ENCODE measurements at regions not wholly inside any gene's neighbourhood (a gene's known extent, or its start where the extent isn't known, plus 50 kb on each side); places are given as distances from the start of the nearest gene placed in this dataset.

DNA sequence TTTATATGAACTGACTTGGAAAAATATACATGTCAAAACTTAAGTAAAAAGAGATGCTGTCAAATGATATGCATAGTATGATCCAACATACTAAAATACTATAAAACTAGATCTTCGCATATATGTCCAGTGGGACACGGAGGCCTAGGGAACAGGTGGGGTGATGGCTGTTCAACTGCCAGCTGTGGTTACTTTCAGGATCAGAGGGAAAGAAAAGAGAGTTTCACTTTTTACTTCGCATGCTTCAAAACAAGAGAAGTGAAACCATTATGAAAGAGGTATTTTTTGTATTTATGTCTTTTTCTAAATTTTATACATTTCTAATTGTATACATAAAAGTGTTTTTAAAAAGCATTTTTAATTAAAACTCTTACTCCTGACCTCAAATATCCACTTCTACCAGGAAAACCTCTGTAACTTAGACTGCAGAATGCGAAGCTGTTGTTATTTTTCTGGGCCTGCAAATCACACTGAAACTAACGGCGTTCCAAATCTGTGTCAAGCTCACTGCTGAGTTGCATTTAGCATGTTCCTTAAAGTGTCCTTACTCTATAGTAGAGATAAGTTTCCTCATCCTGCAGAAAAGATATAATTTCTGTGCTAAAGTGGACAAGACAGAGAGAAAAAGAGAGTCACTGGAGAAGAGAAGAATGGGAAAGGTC, 97.8 kb upstream of the SLC35G4 start:
- H3K4me3 ChIP-seq (ENCODE audit: insufficient read depth, low read length): no peak overlapping the region
- no peak overlapping the region for H2AFZ ChIP-seq (ENCODE audit: low read length)
- TF ChIP-seq, protein P1, sequence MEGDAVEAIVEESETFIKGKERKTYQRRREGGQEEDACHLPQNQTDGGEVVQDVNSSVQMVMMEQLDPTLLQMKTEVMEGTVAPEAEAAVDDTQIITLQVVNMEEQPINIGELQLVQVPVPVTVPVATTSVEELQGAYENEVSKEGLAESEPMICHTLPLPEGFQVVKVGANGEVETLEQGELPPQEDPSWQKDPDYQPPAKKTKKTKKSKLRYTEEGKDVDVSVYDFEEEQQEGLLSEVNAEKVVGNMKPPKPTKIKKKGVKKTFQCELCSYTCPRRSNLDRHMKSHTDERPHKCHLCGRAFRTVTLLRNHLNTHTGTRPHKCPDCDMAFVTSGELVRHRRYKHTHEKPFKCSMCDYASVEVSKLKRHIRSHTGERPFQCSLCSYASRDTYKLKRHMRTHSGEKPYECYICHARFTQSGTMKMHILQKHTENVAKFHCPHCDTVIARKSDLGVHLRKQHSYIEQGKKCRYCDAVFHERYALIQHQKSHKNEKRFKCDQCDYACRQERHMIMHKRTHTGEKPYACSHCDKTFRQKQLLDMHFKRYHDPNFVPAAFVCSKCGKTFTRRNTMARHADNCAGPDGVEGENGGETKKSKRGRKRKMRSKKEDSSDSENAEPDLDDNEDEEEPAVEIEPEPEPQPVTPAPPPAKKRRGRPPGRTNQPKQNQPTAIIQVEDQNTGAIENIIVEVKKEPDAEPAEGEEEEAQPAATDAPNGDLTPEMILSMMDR (IDR thresholded peaks at IDR 0.05; ENCODE audit: extremely low read depth, low read depth, low read length): no peak
- H3K36me3 ChIP-seq (ENCODE audit: insufficient read depth, low read length): no peaks in the 10 kb centered on the region
- no peak overlapping the region for H3K4me2 ChIP-seq (ENCODE audit: insufficient read depth, low read length)
- no peaks in the 10 kb centered on the region for H3K9me3 ChIP-seq (ENCODE audit: low read depth, low read length)
- no peaks in the 10 kb centered on the region for H3K4me1 ChIP-seq (ENCODE audit: insufficient read depth, low read length)
- no peaks in the 10 kb centered on the region for H3K79me2 ChIP-seq (ENCODE audit: insufficient read depth, low read length)
- no peaks in the 10 kb centered on the region for H4K20me1 ChIP-seq (ENCODE audit: insufficient read depth, low read length)
- no peak overlapping the region for H3K27ac ChIP-seq (ENCODE audit: low read depth, low read length)
- DNase-seq (ENCODE audit: insufficient read length, low spot score, missing footprints): no peak
- H3K27me3 ChIP-seq (ENCODE audit: insufficient read depth, low read length): no peaks in the 10 kb centered on the region

DNA sequence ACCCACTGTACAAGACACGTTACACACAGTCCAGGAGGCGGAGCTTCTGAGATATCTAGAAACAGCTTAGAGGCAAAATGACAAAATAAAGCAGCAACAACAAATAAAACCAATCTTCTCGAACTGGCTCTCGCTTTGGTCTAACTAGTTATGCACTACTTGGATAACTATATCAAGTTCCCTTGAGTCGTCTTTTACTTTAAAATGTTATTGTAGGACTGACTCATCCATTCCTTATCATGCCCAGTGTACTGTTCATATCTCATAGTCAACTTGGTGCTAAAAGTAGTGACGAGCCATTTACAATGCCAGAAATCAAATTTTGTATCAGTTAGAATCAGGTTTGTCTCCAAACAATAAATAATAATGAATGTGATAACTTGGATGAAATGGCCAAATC, 102.5 kb upstream of the SLC35G4 start:
- H3K79me2 ChIP-seq (ENCODE audit: insufficient read depth, low read length): no peaks in the 10 kb centered on the region
- H3K27me3 ChIP-seq (ENCODE audit: insufficient read depth, low read length): no peaks in the 10 kb centered on the region
- no peak overlapping the region for H2AFZ ChIP-seq (ENCODE audit: low read length)
- no peaks in the 10 kb centered on the region for H3K9me3 ChIP-seq (ENCODE audit: low read depth, low read length)
- H3K36me3 ChIP-seq (ENCODE audit: insufficient read depth, low read length): no peaks in the 10 kb centered on the region
- no peaks in the 10 kb centered on the region for H4K20me1 ChIP-seq (ENCODE audit: insufficient read depth, low read length)
- no peak overlapping the region for H3K4me2 ChIP-seq (ENCODE audit: insufficient read depth, low read length)
- no peak overlapping the region for H3K4me3 ChIP-seq (ENCODE audit: insufficient read depth, low read length)
- DNase-seq (ENCODE audit: insufficient read length, low spot score, missing footprints): no peak
- H3K27ac ChIP-seq (ENCODE audit: low read depth, low read length): no peak overlapping the region
- TF ChIP-seq, protein P1 (IDR thresholded peaks at IDR 0.05; ENCODE audit: extremely low read depth, low read depth, low read length): no peak
- H3K4me1 ChIP-seq (ENCODE audit: insufficient read depth, low read length): no peaks in the 10 kb centered on the region

DNA sequence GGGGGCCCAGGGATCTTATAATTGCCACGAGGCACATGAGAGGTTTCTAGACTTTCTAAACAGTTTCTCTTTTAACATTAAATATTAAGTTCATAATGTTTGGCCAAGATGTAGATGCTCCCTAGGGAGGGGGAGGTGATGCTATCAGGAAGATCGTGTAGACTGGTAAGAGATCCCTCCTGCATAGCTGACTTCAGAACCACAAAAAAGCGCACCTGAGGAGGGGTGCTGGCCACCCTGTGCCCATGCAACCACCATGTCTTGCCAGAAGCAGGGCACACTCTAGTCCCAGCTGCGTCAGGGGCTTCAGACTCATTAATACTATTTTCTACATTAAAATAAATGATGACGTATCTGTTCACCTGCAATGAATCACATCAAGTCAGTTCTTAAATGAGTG, 103.4 kb upstream of the SLC35G4 start:
- Histone ChIP-seq H3K79me2 (ENCODE audit: insufficient read depth, low read length) (no peaks in the 10 kb centered on the region), H4K20me1 (ENCODE audit: insufficient read depth, low read length) (no peaks in the 10 kb centered on the region), H3K4me3 (ENCODE audit: insufficient read depth, low read length) (no peak overlapping the region), H3K27me3 (ENCODE audit: insufficient read depth, low read length) (no peaks in the 10 kb centered on the region), H3K36me3 (ENCODE audit: insufficient read depth, low read length) (no peaks in the 10 kb centered on the region), H2AFZ (ENCODE audit: low read length) (no peak overlapping the region), H3K4me1 (ENCODE audit: insufficient read depth, low read length) (peaks cover 3% of the 10 kb centered on the region), H3K27ac (ENCODE audit: low read depth, low read length) (no peak overlapping the region), H3K9me3 (ENCODE audit: low read depth, low read length) (no peaks in the 10 kb centered on the region), H3K4me2 (ENCODE audit: insufficient read depth, low read length) (no peak overlapping the region)
- no peak for DNase-seq (ENCODE audit: insufficient read length, low spot score, missing footprints)
- TF ChIP-seq, protein P1 (IDR thresholded peaks at IDR 0.05; ENCODE audit: extremely low read depth, low read depth, low read length): no peak

DNA sequence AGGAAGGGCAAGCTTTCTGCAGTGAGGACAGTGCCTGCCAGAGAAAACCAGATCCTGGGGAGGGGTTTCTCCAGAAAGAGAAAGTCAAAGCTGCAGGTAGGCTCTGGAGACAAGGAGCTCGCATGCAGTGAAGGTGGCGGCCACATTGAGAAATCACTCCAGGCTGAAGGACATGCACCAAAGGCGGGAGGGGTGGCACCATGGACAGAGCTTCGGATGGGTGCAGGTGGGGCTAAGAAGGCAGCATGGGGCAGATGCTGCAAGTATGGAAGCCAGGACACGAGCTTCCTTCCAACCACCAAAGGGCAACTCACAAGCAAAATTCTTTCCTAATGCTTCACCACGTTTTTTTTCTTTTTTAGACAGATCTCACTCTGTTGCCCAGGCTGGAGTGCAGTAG, 104.4 kb upstream of the SLC35G4 start:
- Histone ChIP-seq H3K79me2 (ENCODE audit: insufficient read depth, low read length) (no peaks in the 10 kb centered on the region), H3K27me3 (ENCODE audit: insufficient read depth, low read length) (no peaks in the 10 kb centered on the region), H3K4me1 (ENCODE audit: insufficient read depth, low read length) (peaks cover 12% of the 10 kb centered on the region), H4K20me1 (ENCODE audit: insufficient read depth, low read length) (no peaks in the 10 kb centered on the region), H3K4me2 (ENCODE audit: insufficient read depth, low read length) (no peak overlapping the region), H3K9me3 (ENCODE audit: low read depth, low read length) (no peaks in the 10 kb centered on the region), H2AFZ (ENCODE audit: low read length) (no peak overlapping the region), H3K4me3 (ENCODE audit: insufficient read depth, low read length) (no peak overlapping the region), H3K27ac (ENCODE audit: low read depth, low read length) (no peak overlapping the region), H3K36me3 (ENCODE audit: insufficient read depth, low read length) (no peaks in the 10 kb centered on the region)
- DNase-seq (ENCODE audit: insufficient read length, low spot score, missing footprints): no peak
- TF ChIP-seq, protein P1 (IDR thresholded peaks at IDR 0.05; ENCODE audit: extremely low read depth, low read depth, low read length): no peak

Measured in osteoblast (primary cell).